ENCODE measurements at regions not wholly inside any gene's neighbourhood (a gene's known extent, or its start where the extent isn't known, plus 50 kb on each side); places are given as distances from the start of the nearest gene placed in this dataset.

DNA sequence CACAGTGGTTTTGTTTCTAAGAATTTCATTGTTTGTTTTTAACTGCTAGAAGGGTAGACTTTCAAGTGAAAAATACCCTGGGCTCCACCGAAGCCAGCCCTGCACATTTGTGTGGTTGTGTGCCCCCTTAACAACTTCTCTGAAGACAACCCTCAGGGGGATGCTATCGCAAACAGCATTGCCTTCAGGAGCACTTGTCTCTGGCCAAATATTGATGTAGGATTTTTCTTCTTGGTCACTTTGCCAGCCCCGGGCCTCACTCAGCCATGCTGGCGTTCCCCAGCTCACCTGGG is 69.2 kb upstream of the SERP2 start:
- no peaks in the 10 kb centered on the region for H3K36me3 ChIP-seq (ENCODE audit: insufficient read depth, insufficient read length, low read length)
- H3K9me3 ChIP-seq (ENCODE audit: insufficient read depth, low read length) = no peaks in the 10 kb centered on the region
- H3K4me3 ChIP-seq (ENCODE audit: insufficient read length, low read depth) = no peak overlapping the region
- H3K9ac ChIP-seq (ENCODE audit: insufficient read length, low read depth) = no peak overlapping the region
- TF ChIP-seq ZNF274 (IDR thresholded peaks at IDR 0.05; ENCODE audit: low read depth, low read length) (no peak), SUZ12 (IDR thresholded peaks at IDR 0.05; ENCODE audit: extremely low read depth, insufficient read depth, insufficient read length) (no peak), YY1 (IDR thresholded peaks at IDR 0.05; ENCODE audit: insufficient read depth, insufficient read length) (no peak)
- H3K27me3 ChIP-seq (ENCODE audit: insufficient read depth, insufficient read length) = peaks cover 26% of the 10 kb centered on the region
- DNase-seq (ENCODE audit: low read depth, low spot score) = no peak
- H3K4me1 ChIP-seq (ENCODE audit: insufficient read depth, insufficient read length) = no peaks in the 10 kb centered on the region

DNA sequence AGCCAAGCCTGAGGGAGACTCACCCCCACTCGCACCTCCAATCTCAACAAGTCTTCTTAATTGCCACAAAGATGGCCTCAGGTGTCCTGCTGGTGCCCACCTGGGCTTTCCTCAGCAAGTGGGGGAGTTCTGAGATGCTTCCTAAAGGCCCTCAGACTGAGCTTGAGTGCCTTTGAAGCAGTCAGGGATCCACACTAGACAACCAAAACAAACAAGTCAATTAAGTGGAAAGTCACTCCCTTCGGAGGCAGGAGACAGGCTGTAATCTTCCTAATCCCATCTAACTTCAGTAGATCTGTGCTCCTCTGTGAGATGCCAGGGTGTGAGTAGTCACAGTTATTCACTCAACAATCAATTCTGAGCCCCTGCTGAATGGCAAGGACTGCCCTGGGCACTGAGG is 68.3 kb upstream of the SERP2 start:
- Histone ChIP-seq H3K9me3 (ENCODE audit: insufficient read depth, low read length) (no peaks in the 10 kb centered on the region), H3K27me3 (ENCODE audit: insufficient read depth, insufficient read length) (peaks cover 35% of the 10 kb centered on the region), H3K4me3 (ENCODE audit: insufficient read length, low read depth) (no peak overlapping the region), H3K4me1 (ENCODE audit: insufficient read depth, insufficient read length) (no peaks in the 10 kb centered on the region), H3K36me3 (ENCODE audit: insufficient read depth, insufficient read length, low read length) (no peaks in the 10 kb centered on the region), H3K9ac (ENCODE audit: insufficient read length, low read depth) (no peak overlapping the region)
- no peak for DNase-seq (ENCODE audit: low read depth, low spot score)
- TF ChIP-seq YY1 (IDR thresholded peaks at IDR 0.05; ENCODE audit: insufficient read depth, insufficient read length) = no peak
- no peak for TF ChIP-seq SUZ12 (IDR thresholded peaks at IDR 0.05; ENCODE audit: extremely low read depth, insufficient read depth, insufficient read length)
- no peak for TF ChIP-seq ZNF274 (IDR thresholded peaks at IDR 0.05; ENCODE audit: low read depth, low read length)

DNA sequence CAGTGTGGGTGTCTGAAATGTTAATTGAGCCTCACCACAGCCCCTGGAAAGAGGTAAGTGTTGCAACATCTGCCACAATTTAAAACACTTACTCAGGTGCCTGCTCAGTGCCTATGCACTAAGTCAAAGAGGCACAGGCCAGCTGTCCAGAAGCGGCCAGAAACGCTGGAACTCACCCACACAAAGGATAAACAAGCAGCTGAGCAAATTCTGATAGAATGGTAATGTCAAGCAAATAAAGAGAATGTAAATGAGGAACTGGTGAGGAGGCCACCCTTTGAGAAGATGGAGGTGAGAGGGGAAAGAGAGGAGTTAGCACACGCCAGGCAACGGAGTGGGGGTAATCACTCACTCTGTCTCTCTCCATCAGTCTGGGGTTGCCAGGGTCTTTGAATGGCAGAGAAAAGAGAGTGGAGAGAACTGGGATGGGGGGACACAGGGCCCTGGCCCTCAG is 67.7 kb upstream of the SERP2 start:
- peak; percentile 13 for DNase-seq (ENCODE audit: low read depth, low spot score)
- TF ChIP-seq ZNF274 (IDR thresholded peaks at IDR 0.05; ENCODE audit: low read depth, low read length) (no peak), SUZ12 (IDR thresholded peaks at IDR 0.05; ENCODE audit: extremely low read depth, insufficient read depth, insufficient read length) (no peak), YY1 (IDR thresholded peaks at IDR 0.05; ENCODE audit: insufficient read depth, insufficient read length) (no peak)
- Histone ChIP-seq H3K4me1 (ENCODE audit: insufficient read depth, insufficient read length) (no peaks in the 10 kb centered on the region), H3K9me3 (ENCODE audit: insufficient read depth, low read length) (no peaks in the 10 kb centered on the region), H3K27me3 (ENCODE audit: insufficient read depth, insufficient read length) (peaks cover 37% of the 10 kb centered on the region), H3K4me3 (ENCODE audit: insufficient read length, low read depth) (no peak overlapping the region), H3K36me3 (ENCODE audit: insufficient read depth, insufficient read length, low read length) (no peaks in the 10 kb centered on the region), H3K9ac (ENCODE audit: insufficient read length, low read depth) (peak overlapping the region; percentile 38)

DNA sequence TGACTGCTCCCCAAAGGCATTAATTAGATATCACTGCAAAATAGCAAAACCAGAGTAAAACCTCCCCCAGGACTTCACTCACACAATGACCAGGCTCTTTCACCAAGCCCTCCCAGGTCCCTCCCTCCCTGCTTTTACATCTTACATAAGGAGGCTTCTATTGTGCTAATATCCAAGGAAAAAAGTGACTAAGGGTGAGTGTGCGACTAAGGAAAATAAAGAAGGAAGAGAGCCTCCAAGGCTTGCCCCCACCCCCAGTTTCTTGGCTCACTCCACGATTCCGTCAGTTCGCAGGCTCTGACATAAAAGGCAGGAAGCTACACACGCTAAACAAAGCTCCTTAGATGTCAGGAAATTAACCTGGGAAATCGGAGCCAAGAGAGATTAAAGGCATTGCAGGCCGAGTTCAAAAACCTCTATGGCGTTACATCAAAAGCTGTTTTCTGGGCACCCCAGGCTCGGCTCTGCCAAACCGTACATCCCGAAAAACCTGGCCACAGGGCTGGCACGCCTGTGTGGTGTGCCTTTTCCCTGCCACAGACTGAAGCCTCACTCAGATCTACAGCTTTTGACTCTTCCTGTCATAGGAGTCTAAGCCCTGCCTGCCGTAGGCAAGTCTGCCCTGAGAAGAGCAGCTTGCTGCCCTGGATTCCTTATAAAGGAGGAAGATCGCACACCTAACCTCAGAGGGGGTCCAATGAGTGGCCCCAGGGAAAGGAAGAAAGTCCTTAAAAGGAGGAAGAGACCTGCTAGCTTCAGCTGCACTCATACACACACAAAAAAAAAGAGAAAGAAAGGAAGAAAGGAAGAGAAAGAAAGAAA is 67.0 kb upstream of the SERP2 start:
- Histone ChIP-seq H3K4me1 (ENCODE audit: insufficient read depth, insufficient read length) (no peaks in the 10 kb centered on the region), H3K4me3 (ENCODE audit: insufficient read length, low read depth) (peak overlapping the region; percentile 24), H3K27me3 (ENCODE audit: insufficient read depth, insufficient read length) (peaks cover 43% of the 10 kb centered on the region), H3K9me3 (ENCODE audit: insufficient read depth, low read length) (no peaks in the 10 kb centered on the region), H3K9ac (ENCODE audit: insufficient read length, low read depth) (peak overlapping the region; percentile 38), H3K36me3 (ENCODE audit: insufficient read depth, insufficient read length, low read length) (no peaks in the 10 kb centered on the region)
- TF ChIP-seq ZNF274 (IDR thresholded peaks at IDR 0.05; ENCODE audit: low read depth, low read length) (no peak), SUZ12 (IDR thresholded peaks at IDR 0.05; ENCODE audit: extremely low read depth, insufficient read depth, insufficient read length) (no peak), YY1 (IDR thresholded peaks at IDR 0.05; ENCODE audit: insufficient read depth, insufficient read length) (no peak)
- DNase-seq (ENCODE audit: low read depth, low spot score) = peak; percentile 28

DNA sequence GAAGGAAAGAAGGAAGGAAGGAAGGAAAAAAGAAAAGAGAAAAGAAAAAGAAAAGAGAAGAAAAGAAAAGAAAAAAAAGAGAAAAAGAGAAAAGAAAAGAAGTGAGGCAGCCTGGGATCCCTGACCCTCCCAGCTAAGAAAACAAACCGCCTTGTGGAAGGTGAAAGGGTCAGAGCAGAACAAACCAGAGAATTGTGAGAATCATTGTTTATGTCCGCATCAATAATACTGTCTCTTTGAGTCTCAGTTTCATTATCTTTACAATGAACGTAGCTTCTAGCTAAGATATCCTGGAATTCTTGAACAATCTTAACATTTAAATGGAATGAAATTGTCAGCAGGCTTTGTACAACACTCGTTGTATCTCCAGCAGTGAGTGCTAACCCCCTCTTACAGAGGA is 66.4 kb upstream of the SERP2 start:
- TF ChIP-seq YY1 (IDR thresholded peaks at IDR 0.05; ENCODE audit: insufficient read depth, insufficient read length) (no peak), ZNF274 (IDR thresholded peaks at IDR 0.05; ENCODE audit: low read depth, low read length) (no peak)
- H3K9me3 ChIP-seq (ENCODE audit: insufficient read depth, low read length) = no peaks in the 10 kb centered on the region
- no peak for DNase-seq (ENCODE audit: low read depth, low spot score)
- no peak overlapping the region for H3K9ac ChIP-seq (ENCODE audit: insufficient read length, low read depth)
- H3K4me1 ChIP-seq (ENCODE audit: insufficient read depth, insufficient read length) = no peaks in the 10 kb centered on the region
- H3K4me3 ChIP-seq (ENCODE audit: insufficient read length, low read depth) = no peak overlapping the region
- H3K36me3 ChIP-seq (ENCODE audit: insufficient read depth, insufficient read length, low read length) = no peaks in the 10 kb centered on the region
- peaks cover 43% of the 10 kb centered on the region for H3K27me3 ChIP-seq (ENCODE audit: insufficient read depth, insufficient read length)

DNA sequence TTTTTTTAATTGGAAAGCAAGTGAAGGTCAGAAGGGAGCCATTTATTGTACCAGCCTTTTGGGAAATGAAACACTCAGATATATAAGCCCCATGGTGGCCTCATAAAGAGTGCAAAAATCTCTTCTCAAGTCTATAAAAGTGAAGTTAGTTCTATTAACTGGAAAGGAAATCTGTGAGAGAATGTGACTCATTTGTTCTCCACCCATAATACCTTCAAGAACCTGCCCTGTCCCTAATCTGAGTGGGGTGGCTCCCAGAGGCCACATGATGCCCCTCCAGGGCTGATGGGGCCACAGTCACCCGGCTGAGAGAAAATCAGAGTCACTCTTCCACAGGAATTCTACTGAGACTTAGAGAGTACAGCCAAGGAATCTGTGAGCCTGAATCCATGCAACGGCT is 65.8 kb upstream of the SERP2 start:
- Histone ChIP-seq H3K4me3 (ENCODE audit: insufficient read length, low read depth) (no peak overlapping the region), H3K9ac (ENCODE audit: insufficient read length, low read depth) (no peak overlapping the region), H3K27me3 (ENCODE audit: insufficient read depth, insufficient read length) (peaks cover 43% of the 10 kb centered on the region), H3K36me3 (ENCODE audit: insufficient read depth, insufficient read length, low read length) (no peaks in the 10 kb centered on the region), H3K4me1 (ENCODE audit: insufficient read depth, insufficient read length) (no peaks in the 10 kb centered on the region), H3K9me3 (ENCODE audit: insufficient read depth, low read length) (no peaks in the 10 kb centered on the region)
- DNase-seq (ENCODE audit: low read depth, low spot score) = no peak
- TF ChIP-seq SUZ12 (IDR thresholded peaks at IDR 0.05; ENCODE audit: extremely low read depth, insufficient read depth, insufficient read length) = no peak
- TF ChIP-seq ZNF274 (IDR thresholded peaks at IDR 0.05; ENCODE audit: low read depth, low read length) = no peak
- TF ChIP-seq YY1 (IDR thresholded peaks at IDR 0.05; ENCODE audit: insufficient read depth, insufficient read length) = no peak

DNA sequence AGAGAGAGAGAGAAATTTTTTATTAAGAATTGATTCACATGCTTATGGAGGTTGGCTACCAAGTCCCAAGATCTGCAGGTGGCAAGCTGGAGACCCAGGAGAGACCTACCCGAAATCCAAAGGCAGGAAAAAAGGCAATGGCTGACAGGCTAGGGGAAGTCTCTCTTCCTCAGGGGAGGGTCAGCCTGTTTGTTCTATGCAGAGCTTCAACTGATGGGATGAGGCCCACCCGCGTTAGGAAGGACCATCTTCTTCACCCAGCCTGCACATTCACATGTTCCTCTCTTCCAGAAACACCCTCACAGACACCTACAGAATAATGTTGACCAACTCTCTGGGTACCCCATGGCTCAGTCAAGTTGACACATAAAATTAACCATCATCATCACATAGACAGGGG is 65.3 kb upstream of the SERP2 start:
- no peak for TF ChIP-seq SUZ12 (IDR thresholded peaks at IDR 0.05; ENCODE audit: extremely low read depth, insufficient read depth, insufficient read length)
- no peak for TF ChIP-seq ZNF274 (IDR thresholded peaks at IDR 0.05; ENCODE audit: low read depth, low read length)
- TF ChIP-seq YY1 (IDR thresholded peaks at IDR 0.05; ENCODE audit: insufficient read depth, insufficient read length) = no peak
- Histone ChIP-seq H3K27me3 (ENCODE audit: insufficient read depth, insufficient read length) (peaks cover 43% of the 10 kb centered on the region), H3K9me3 (ENCODE audit: insufficient read depth, low read length) (no peaks in the 10 kb centered on the region)

More for the DNA sequence above, 65.3 kb upstream of the SERP2 start:
- H3K4me1 ChIP-seq (ENCODE audit: insufficient read depth, insufficient read length) = no peaks in the 10 kb centered on the region
- no peaks in the 10 kb centered on the region for H3K36me3 ChIP-seq (ENCODE audit: insufficient read depth, insufficient read length, low read length)
- DNase-seq (ENCODE audit: low read depth, low spot score) = no peak
- H3K9ac ChIP-seq (ENCODE audit: insufficient read length, low read depth) = no peak overlapping the region
- H3K4me3 ChIP-seq (ENCODE audit: insufficient read length, low read depth) = no peak overlapping the region
